Body of pancreas (tissue), 4 donors: ENCODE measurements at regions not wholly inside any gene's neighbourhood (a gene's known extent, or its start where the extent isn't known, plus 50 kb on each side); places are given as distances from the start of the nearest gene placed in this dataset.

Experiments used
- ATAC-seq: fragments of 150-250 bp; one replicate; pipeline ENCODE4 v1.9.1; 2016
- DNase-seq, 4 donors: peaks; one replicate each; pipeline ENCODE4 v3.0.0-alpha.2; 2019
- H3K27ac ChIP-seq, 4 donors: fragments of 200-600 bp; sonication (generic); 1 replicate in 3 of 4; 2 replicates in 1 of 4; pipeline versions ENCODE4 v1.5.1 to v1.6.1; 2016 to 2019; ENCODE audit warnings: mild to moderate bottlenecking in 1 of 4, mixed read lengths in 1 of 4, moderate library complexity in 1 of 4
- H3K27me3 ChIP-seq, 2 donors: fragments of 200-600 bp; sonication (generic); one replicate each; pipeline ENCODE4 v1.6.0; 2016; ENCODE audit warnings: mild to moderate bottlenecking in 1 of 2
- H3K36me3 ChIP-seq, 2 donors: fragments of 200-600 bp; sonication (generic); replicated peaks in 1 of 2; 2 replicates each; pipeline ENCODE4 v1.5.1; 2016; ENCODE audit warnings: low read depth in 2 of 2; ENCODE audit not compliant: insufficient read depth in 1 of 2
- H3K4me1 ChIP-seq: fragments of 200-600 bp; sonication (generic); one replicate; pipeline ENCODE4 v1.6.0; 2016
- H3K4me3 ChIP-seq, 2 donors: fragments of 200-600 bp; sonication (generic); 1 replicate in 1 of 2; 2 replicates in 1 of 2; pipeline ENCODE4 v1.5.1; 2016 to 2019
- H3K9me3 ChIP-seq, 3 donors: fragments of 200-600 bp; sonication (generic); 1 replicate in 2 of 3; 2 replicates in 1 of 3; pipeline ENCODE4 v1.5.1; 2016
- CTCF ChIP-seq, 7 experiments: fragments of 450-650 bp in 4 of 7; fragments of 200-600 bp in 3 of 7; sonication (generic) in 3 of 7; IDR thresholded peaks; one replicate each; pipeline ENCODE4 v1.5.1; 2016 to 2019; ENCODE audit warnings: antibody characterized with exemption in 7 of 7
- POLR2A ChIP-seq, 3 donors: fragments of 450-650 bp; IDR thresholded peaks; one replicate each; pipeline ENCODE4 v1.6.1; 2016; ENCODE audit warnings: antibody characterized with exemption in 3 of 3, mild to moderate bottlenecking in 2 of 3
- WGBS, 2 donors: methylation state at CpG; one replicate each; pipeline ENCODE4 v1.1.5; 2017; 5-methylcytosine and 5-hydroxymethylcytosine counted together
- intact Hi-C: fragments of 100-400 bp; cut with DNase I; formaldehyde crosslinking; loops from one replicate; pipeline ENCODE4 v1.15.1; 2023

DNA sequence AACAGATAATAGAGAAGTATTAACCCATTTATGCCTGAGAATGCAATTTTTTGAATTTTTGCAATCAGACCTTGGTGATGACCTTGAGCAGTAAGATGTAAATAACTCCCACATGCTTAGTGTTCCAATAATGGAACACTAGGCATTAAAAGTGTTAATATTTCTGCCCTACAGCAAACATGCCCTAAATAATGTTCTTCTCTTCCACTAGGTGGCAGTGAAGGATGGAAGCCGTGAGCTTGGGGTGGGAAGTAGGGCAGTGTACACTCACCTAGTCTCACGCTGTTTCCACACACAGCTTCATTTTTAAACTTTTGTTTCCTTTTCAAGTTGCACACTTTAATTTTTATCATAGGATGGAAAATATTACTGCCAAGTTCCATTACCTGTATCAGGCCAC, 613.1 kb upstream of the HS3ST1 start:
- H3K36me3 ChIP-seq, result no peaks in the 10 kb centered on the region
- no peak overlapping the region for H3K27ac ChIP-seq
- WGBS, 2 donors, result 42 to 48% methylated on average over 2 of the region's 2 CpGs
- TF ChIP-seq CTCF (IDR thresholded peaks at IDR 0.05) (peak in 2 of 7 experiments; percentile 17 to 21), POLR2A (IDR thresholded peaks at IDR 0.05) (no peak)
- no peaks in the 10 kb centered on the region for H3K4me1 ChIP-seq
- intact Hi-C loops, result no loop called here
- no peak overlapping the region for H3K4me3 ChIP-seq
- no peak for ATAC-seq
- H3K27me3 ChIP-seq, result no peaks in the 10 kb centered on the region
- no peak for DNase-seq
- H3K9me3 ChIP-seq, result peaks cover 0 to 5% (median 0%) of the 10 kb centered on the region in 3 donors

- Histone ChIP-seq H3K9me3 (peaks cover 0 to 5% (median 0%) of the 10 kb centered on the region in 3 donors), H3K27me3 (no peaks in the 10 kb centered on the region), H3K27ac (no peak overlapping the region), H3K4me3 (no peak overlapping the region), H3K4me1 (no peaks in the 10 kb centered on the region), H3K36me3 (no peaks in the 10 kb centered on the region)
- no peak for ATAC-seq
- TF ChIP-seq POLR2A (IDR thresholded peaks at IDR 0.05) (no peak), CTCF (IDR thresholded peaks at IDR 0.05) (no peak)
- intact Hi-C loops, result no loop called here
- WGBS, 2 donors, result 31 to 46% methylated on average over 3 of the region's 3 CpGs
- DNase-seq, result no peak
Measured at GRCh38 chr4:12036450-12036849, 607.8 kb upstream of the HS3ST1 start.

DNA sequence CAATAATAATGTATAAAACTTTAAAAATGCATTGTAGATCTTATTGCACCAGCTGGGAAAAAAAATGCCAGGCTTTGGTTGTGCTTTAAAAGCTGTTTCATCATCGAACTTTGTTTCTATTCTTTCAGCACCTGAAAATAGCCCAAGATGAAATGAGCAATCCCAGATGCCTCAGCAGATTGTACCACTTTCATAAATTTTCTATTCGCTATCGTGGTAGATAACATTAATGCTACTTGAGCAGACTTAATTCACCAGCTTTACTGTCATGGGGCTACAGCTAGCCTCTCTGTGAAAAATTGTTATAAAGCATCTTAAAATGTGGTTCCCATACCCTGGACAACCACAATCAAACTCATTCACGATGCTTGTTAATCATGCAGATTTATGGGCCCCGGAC, 599.6 kb upstream of the HS3ST1 start:
- TF ChIP-seq CTCF (IDR thresholded peaks at IDR 0.05) (no peak), POLR2A (IDR thresholded peaks at IDR 0.05) (no peak)
- no peaks in the 10 kb centered on the region for H3K27me3 ChIP-seq
- H3K4me3 ChIP-seq, result no peak overlapping the region
- H3K36me3 ChIP-seq, result no peaks in the 10 kb centered on the region
- ATAC-seq, result no peak
- 67 to 68% methylated on average over 5 of the region's 5 CpGs for WGBS, 2 donors
- no peak overlapping the region for H3K27ac ChIP-seq
- H3K4me1 ChIP-seq, result no peaks in the 10 kb centered on the region
- no peaks in the 10 kb centered on the region for H3K9me3 ChIP-seq
- intact Hi-C loops, result no loop called here
- DNase-seq, result no peak

DNA sequence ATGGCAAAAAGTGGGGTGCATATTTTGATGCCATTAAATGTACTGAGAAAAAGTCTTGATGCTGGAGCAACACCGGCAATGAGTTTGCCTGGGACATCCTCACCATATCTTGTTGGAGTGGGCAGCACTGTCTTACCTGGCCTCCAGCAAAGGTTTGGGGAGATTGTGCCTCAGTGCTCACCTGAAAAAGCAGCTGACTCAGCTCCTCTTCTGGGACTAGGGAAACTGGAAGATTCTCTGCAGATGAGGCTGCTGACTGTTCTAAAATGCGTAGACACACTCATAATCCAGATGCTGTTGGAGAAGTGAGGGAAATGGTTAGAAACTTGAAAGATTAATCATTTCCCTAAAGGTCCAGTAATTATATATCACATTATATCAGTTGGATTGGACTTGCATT, 593.7 kb upstream of the HS3ST1 start:
- DNase-seq (no peak), ATAC-seq (no peak)
- 71 to 74% methylated on average over 2 of the region's 2 CpGs for WGBS, 2 donors
- H3K27ac ChIP-seq, result no peak overlapping the region
- no peaks in the 10 kb centered on the region for H3K9me3 ChIP-seq
- no peaks in the 10 kb centered on the region for H3K4me1 ChIP-seq
- no peak overlapping the region for H3K4me3 ChIP-seq
- H3K27me3 ChIP-seq, result no peaks in the 10 kb centered on the region
- intact Hi-C loops, result no loop called here
- no peaks in the 10 kb centered on the region for H3K36me3 ChIP-seq
- no peak for TF ChIP-seq CTCF (IDR thresholded peaks at IDR 0.05)
- no peak for TF ChIP-seq POLR2A (IDR thresholded peaks at IDR 0.05)

- Histone ChIP-seq H3K4me1 (no peaks in the 10 kb centered on the region), H3K27ac (no peak overlapping the region), H3K27me3 (no peaks in the 10 kb centered on the region), H3K9me3 (no peaks in the 10 kb centered on the region), H3K4me3 (no peak overlapping the region), H3K36me3 (no peaks in the 10 kb centered on the region)
- 79 to 93% methylated on average over 1 of the region's 1 CpG for WGBS, 2 donors
- no peak for ATAC-seq
- TF ChIP-seq POLR2A (IDR thresholded peaks at IDR 0.05) (no peak), CTCF (IDR thresholded peaks at IDR 0.05) (no peak)
- DNase-seq, result no peak
- intact Hi-C loops, result no loop called here
Measured at GRCh38 chr4:12016729-12017128, 588.0 kb upstream of the HS3ST1 start.
